HEK293 (cell line): ENCODE measurements at regions not wholly inside any gene's neighbourhood (a gene's known extent, or its start where the extent isn't known, plus 50 kb on each side); places are given as distances from the start of the nearest gene placed in this dataset.

ENCODE experiments used
- CTCF ChIP-seq: fragments of 450-650 bp; formaldehyde crosslinking; IDR thresholded peaks from 2 replicates; pipeline ENCODE4 v1.5.1; 2016; ENCODE audit warnings: missing biosample characterization, missing genetic modification characterization
- EGR2 ChIP-seq: fragments of 450-650 bp; formaldehyde crosslinking; IDR thresholded peaks from 2 replicates; pipeline ENCODE4 v1.5.1; 2016; ENCODE audit warnings: low read depth, missing biosample characterization, missing genetic modification characterization
- INSM2 ChIP-seq: fragments of 450-650 bp; formaldehyde crosslinking; IDR thresholded peaks from 2 replicates; pipeline ENCODE4 v1.5.1; 2016; ENCODE audit warnings: missing biosample characterization, missing genetic modification characterization
- SP2 ChIP-seq: fragments of 450-650 bp; formaldehyde crosslinking; IDR thresholded peaks from 2 replicates; pipeline ENCODE4 v1.5.1; 2016; ENCODE audit warnings: missing biosample characterization, missing genetic modification characterization
- ZNF274 ChIP-seq, 2 experiments: fragments of 200-500 bp in 1 of 2; fragments of 450-650 bp in 1 of 2; sonication (Bioruptor generic) in 1 of 2; formaldehyde crosslinking in 1 of 2; IDR thresholded peaks; 2 replicates each; pipeline versions ENCODE4 v1.5.1 to v1.6.1; 2014 to 2016; ENCODE audit warnings: borderline replicate concordance in 1 of 2, inconsistent platforms in 1 of 2, low read length in 1 of 2, missing biosample characterization in 1 of 2, missing genetic modification characterization in 1 of 2
- ZNF449 ChIP-seq: fragments of 450-650 bp; formaldehyde crosslinking; IDR thresholded peaks from 2 replicates; pipeline ENCODE4 v1.5.1; 2017; ENCODE audit warnings: missing biosample characterization, mild to moderate bottlenecking, missing genetic modification characterization, moderate library complexity
- ZNF768 ChIP-seq: fragments of 450-650 bp; formaldehyde crosslinking; IDR thresholded peaks from 2 replicates; pipeline ENCODE4 v1.5.1; 2018; ENCODE audit warnings: missing biosample characterization, mild to moderate bottlenecking, missing genetic modification characterization

GRCh38 chr5:2166979-2167377 is 284.3 kb upstream of the IRX4 start:
- TF ChIP-seq INSM2 (tag by site-specific recombination), result no peak
- no peak for TF ChIP-seq CTCF (tag by site-specific recombination)
- TF ChIP-seq ZNF449 (tag by site-specific recombination), result no peak
- no peak for TF ChIP-seq ZNF768 (tag by site-specific recombination)
- no peak for TF ChIP-seq SP2 (tag by site-specific recombination)
- no peak for TF ChIP-seq EGR2 (tag by site-specific recombination)
- no peak for TF ChIP-seq ZNF274 (IDR thresholded peaks at IDR 0.05; ENCODE audit: low read length)
- no peak for TF ChIP-seq ZNF274 (tag by site-specific recombination; IDR thresholded peaks at IDR 0.05; ENCODE audit: borderline replicate concordance)
